DND-41 (cell line): ENCODE measurements at regions not wholly inside any gene's neighbourhood (a gene's known extent, or its start where the extent isn't known, plus 50 kb on each side); places are given as distances from the start of the nearest gene placed in this dataset.

Experiments
- CTCF ChIP-seq: IDR thresholded peaks from 2 replicates; pipeline ENCODE4 v1.5.1; 2012; ENCODE audit warnings: borderline replicate concordance, low read length, moderate library complexity, mild to moderate bottlenecking; ENCODE audit not compliant: poor library complexity, severe bottlenecking; ENCODE audit errors: extremely low read depth
- EZH2 ChIP-seq: IDR thresholded peaks from 3 replicates; pipeline ENCODE4 v1.6.1; 2012; ENCODE audit warnings: borderline replicate concordance, low read depth, mild to moderate bottlenecking, moderate library complexity, low read length, inconsistent platforms; ENCODE audit not compliant: severe bottlenecking

- TF ChIP-seq CTCF (no peak), EZH2 (no peak)
These were observed 702.1 kb downstream of the RFPL4B start for GRCh38 chr6:113049190-113049589.
